Fibroblast of pulmonary artery (primary cell): ENCODE measurements at regions not wholly inside any gene's neighbourhood (a gene's known extent, or its start where the extent isn't known, plus 50 kb on each side); places are given as distances from the start of the nearest gene placed in this dataset.

Experiments
- DNase-seq: peaks from one replicate; pipeline ENCODE4 v3.0.0-alpha.2; 2010; ENCODE audit warnings: low read depth
- H3K4me3 ChIP-seq: replicated peaks from 2 replicates; pipeline ENCODE4 v1.5.1; 2011; ENCODE audit warnings: low read depth, mild to moderate bottlenecking, control low read depth, low read length, moderate library complexity
- TF ChIP-seq, protein P1 (sequence below): IDR thresholded peaks from 2 replicates; pipeline ENCODE4 v1.5.1; 2011; ENCODE audit warnings: mild to moderate bottlenecking, control low read depth, low read length, inconsistent platforms; ENCODE audit errors: missing control alignments

DNA sequence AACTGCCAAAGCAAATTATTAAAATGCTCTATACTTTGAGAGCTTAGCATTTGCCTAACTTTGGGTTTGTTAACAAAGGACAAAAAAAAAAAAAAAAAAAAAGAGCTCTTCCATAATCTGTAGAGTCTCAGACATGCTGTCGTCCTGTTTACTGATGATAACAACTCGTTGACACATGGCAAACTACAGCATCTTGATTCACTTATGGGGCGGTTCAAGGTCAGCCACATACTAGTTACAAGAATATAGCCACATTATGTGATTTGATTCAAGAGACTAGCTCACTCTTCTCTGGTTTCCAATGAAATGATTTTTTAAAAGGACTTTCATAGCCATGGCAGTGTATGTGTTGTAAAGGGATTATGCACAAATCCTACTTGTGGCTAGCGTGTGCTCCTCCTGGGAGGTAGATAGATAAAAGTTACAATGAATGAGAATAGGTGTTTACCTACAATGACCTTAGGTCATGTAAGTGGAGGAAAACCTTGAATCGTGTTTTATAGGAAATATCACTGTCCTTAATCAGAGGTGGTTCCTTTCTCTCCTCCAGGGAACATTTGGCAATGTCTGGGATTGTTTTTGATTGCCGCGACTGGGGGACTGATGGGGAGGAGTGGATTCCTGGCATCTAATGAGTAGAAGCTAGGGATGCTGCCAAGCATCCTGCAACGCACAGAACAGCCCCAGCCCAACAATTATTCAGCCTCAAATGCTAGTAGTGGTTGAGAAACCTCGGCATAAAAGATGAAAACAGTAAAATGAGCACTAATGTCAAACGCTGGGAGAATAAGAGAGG, 969.2 kb upstream of the SLC35B3 start:
- TF ChIP-seq, protein P1, sequence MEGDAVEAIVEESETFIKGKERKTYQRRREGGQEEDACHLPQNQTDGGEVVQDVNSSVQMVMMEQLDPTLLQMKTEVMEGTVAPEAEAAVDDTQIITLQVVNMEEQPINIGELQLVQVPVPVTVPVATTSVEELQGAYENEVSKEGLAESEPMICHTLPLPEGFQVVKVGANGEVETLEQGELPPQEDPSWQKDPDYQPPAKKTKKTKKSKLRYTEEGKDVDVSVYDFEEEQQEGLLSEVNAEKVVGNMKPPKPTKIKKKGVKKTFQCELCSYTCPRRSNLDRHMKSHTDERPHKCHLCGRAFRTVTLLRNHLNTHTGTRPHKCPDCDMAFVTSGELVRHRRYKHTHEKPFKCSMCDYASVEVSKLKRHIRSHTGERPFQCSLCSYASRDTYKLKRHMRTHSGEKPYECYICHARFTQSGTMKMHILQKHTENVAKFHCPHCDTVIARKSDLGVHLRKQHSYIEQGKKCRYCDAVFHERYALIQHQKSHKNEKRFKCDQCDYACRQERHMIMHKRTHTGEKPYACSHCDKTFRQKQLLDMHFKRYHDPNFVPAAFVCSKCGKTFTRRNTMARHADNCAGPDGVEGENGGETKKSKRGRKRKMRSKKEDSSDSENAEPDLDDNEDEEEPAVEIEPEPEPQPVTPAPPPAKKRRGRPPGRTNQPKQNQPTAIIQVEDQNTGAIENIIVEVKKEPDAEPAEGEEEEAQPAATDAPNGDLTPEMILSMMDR: no peak
- peak; percentile 16 for DNase-seq

DNA sequence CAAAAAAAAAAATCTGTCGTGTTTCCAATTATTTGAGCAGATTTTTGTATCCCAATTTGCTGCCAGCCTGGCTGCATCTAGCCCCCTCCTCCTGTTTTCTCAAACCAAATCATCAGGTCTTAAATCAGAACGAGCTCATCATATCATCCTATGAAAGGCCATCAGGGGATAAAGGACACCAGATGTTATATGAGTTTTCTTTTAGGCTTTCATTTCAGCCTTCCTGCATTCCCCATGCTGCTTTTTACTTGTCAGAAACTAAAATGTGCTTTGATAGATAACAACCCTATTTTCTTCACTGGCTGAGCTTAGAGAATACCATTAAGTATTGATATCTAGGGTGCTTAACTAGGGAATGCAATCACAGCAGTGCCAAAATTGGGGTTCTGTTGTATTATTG, 968.4 kb upstream of the SLC35B3 start:
- no peak for DNase-seq
- no peak overlapping the region for H3K4me3 ChIP-seq
- TF ChIP-seq, protein P1: no peak

More for the DNA sequence above, 969.2 kb upstream of the SLC35B3 start:
- no peak overlapping the region for H3K4me3 ChIP-seq

DNA sequence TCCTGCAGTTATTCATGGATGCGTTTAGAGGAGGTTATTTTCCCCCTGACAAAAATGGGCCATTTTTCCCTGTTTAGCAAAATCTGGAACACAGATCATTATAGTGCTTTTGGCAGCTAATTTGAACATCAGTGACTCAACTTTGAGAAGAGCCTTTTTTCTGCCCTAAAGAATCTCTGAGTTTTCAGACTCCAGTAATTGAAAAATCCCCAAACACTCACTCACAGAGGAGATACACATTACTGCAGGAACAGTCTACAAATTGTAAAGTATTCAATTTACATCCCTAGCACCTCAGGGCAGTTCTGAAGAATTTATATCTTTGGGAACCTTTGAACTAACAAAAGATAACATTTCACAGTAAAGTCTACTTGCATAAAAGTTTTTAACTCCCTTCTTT, 966.6 kb upstream of the SLC35B3 start:
- TF ChIP-seq, protein P1: no peak
- DNase-seq: no peak
- H3K4me3 ChIP-seq: no peak overlapping the region

GRCh38 chr6:9399916-9400315, 964.6 kb upstream of the SLC35B3 start:
- DNase-seq: no peak
- TF ChIP-seq, protein P1: no peak
- no peak overlapping the region for H3K4me3 ChIP-seq

DNA sequence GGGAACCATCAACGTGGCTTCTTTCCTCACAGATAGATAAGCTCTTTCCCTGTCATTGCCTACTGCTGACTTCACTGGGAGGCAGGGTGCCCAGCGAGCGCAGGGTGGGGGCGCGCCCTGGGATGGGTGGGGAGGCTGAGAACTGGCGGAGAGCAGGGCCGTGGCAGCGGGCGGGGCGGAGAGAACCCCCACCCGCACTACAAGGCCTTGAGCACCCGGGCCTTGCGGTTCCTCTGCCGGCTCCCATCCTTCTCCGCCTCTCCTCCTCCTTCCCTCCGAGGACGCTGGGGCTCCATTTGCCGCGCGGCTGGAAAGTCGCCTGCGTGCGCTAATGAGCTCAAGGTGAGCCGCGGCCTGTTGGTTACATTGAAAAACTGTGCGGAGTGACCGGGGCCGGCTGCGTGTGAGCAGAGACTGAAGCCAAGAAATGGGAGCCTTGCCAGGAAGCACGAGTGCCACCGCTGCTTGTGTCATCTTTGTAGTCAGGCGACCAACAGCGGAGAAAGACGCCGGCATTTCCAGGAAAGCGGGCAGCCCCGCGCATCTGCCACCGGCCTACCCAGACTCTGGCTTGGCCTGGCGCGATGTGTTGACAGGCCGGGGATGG, 963.5 kb upstream of the SLC35B3 start:
- no peak overlapping the region for H3K4me3 ChIP-seq
- TF ChIP-seq, protein P1: no peak
- peak; percentile 7 for DNase-seq

GRCh38 chr6:9398071-9398766, 962.9 kb upstream of the SLC35B3 start:
- H3K4me3 ChIP-seq: no peak overlapping the region
- TF ChIP-seq, protein P1: no peak
- DNase-seq: no peak
